ENCODE measurements at regions not wholly inside any gene's neighbourhood (a gene's known extent, or its start where the extent isn't known, plus 50 kb on each side); places are given as distances from the start of the nearest gene placed in this dataset.

DNA sequence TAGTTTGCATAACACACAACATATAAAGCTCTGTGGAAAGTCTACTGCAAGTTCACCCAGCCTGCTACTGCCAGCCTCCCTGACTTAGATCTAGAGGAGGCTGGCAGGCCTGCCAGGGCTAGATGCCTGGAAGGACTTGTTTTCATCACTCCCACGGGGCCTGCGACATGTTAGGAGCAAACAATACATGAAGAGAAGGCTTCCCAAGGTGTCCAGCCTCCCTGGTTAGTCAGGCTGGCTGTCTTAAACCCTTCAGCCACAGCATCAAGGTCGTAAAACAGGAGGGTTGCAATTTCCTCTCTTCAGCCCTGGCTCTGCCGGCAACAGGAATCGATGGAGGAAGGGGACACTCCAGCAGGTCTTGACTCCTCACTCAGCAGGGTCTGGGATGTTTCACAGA lies 104.5 kb downstream of the NGF start:
- Histone ChIP-seq H3K36me3 (replicated peaks; ENCODE audit: insufficient read depth, low read length) (no peaks in the 10 kb centered on the region), H3F3A (ENCODE audit: insufficient read depth, low read length) (no peaks in the 10 kb centered on the region), H3K9ac (ENCODE audit: low read length) (no peak overlapping the region), H3K9me3 (replicated peaks; ENCODE audit: insufficient read depth, low read length) (no peaks in the 10 kb centered on the region), H3K4me3 (ENCODE audit: low read length) (no peak overlapping the region), H3K4me2 (ENCODE audit: low read depth, low read length) (no peak overlapping the region), H3K27ac (ENCODE audit: low read length) (no peak overlapping the region), H3K79me2 (ENCODE audit: low read length) (no peaks in the 10 kb centered on the region), H3K9me2 (replicated peaks; ENCODE audit: insufficient read depth, low read length) (no peaks in the 10 kb centered on the region), H4K20me1 (ENCODE audit: insufficient read depth, low read length) (no peaks in the 10 kb centered on the region), H3K27me3 (replicated peaks; ENCODE audit: insufficient read depth, low read length) (no peaks in the 10 kb centered on the region), H2AFZ (ENCODE audit: low read length) (no peak overlapping the region), H3K4me1 (ENCODE audit: low read length) (no peaks in the 10 kb centered on the region)
- TF ChIP-seq, protein P1, sequence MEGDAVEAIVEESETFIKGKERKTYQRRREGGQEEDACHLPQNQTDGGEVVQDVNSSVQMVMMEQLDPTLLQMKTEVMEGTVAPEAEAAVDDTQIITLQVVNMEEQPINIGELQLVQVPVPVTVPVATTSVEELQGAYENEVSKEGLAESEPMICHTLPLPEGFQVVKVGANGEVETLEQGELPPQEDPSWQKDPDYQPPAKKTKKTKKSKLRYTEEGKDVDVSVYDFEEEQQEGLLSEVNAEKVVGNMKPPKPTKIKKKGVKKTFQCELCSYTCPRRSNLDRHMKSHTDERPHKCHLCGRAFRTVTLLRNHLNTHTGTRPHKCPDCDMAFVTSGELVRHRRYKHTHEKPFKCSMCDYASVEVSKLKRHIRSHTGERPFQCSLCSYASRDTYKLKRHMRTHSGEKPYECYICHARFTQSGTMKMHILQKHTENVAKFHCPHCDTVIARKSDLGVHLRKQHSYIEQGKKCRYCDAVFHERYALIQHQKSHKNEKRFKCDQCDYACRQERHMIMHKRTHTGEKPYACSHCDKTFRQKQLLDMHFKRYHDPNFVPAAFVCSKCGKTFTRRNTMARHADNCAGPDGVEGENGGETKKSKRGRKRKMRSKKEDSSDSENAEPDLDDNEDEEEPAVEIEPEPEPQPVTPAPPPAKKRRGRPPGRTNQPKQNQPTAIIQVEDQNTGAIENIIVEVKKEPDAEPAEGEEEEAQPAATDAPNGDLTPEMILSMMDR (IDR thresholded peaks at IDR 0.05; ENCODE audit: low read length): no peak
- TF ChIP-seq EZH2 (optimal IDR thresholded peaks at IDR 0.05; ENCODE audit: low read depth, low read length) (no peak), EZH2phosphoT487 (IDR thresholded peaks at IDR 0.05; ENCODE audit: low read length) (no peak)
- no peak for DNase-seq

DNA sequence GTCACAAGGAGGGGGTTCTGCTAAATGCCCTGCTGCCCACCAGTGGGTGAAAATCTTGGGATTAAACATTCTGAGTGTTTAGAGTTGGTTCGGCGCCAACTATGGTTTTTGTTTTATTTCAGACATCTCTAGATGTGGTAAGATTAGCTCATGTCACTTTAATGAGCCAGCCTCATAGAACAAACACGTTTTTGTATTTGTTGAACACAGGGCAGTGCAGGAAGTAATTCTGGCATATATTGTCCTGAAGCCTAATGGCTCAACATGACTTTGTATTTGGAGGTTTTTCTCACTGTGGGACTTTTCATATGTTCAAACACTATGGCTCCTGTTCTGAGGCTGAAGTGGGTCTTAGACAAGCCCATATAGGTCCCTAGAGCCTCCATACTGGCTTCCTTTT lies 107.8 kb downstream of the NGF start:
- no peak overlapping the region for H2AFZ ChIP-seq (ENCODE audit: low read length)
- H3F3A ChIP-seq (ENCODE audit: insufficient read depth, low read length): no peaks in the 10 kb centered on the region
- no peaks in the 10 kb centered on the region for H3K9me3 ChIP-seq (replicated peaks; ENCODE audit: insufficient read depth, low read length)
- H3K4me3 ChIP-seq (ENCODE audit: low read length): no peak overlapping the region
- H3K27me3 ChIP-seq (replicated peaks; ENCODE audit: insufficient read depth, low read length): no peaks in the 10 kb centered on the region
- DNase-seq: no peak
- no peaks in the 10 kb centered on the region for H3K79me2 ChIP-seq (ENCODE audit: low read length)
- TF ChIP-seq EZH2 (optimal IDR thresholded peaks at IDR 0.05; ENCODE audit: low read depth, low read length) (no peak), EZH2phosphoT487 (IDR thresholded peaks at IDR 0.05; ENCODE audit: low read length) (no peak)
- TF ChIP-seq, protein P1 (IDR thresholded peaks at IDR 0.05; ENCODE audit: low read length): no peak
- no peak overlapping the region for H3K4me2 ChIP-seq (ENCODE audit: low read depth, low read length)
- H3K9me2 ChIP-seq (replicated peaks; ENCODE audit: insufficient read depth, low read length): no peaks in the 10 kb centered on the region
- no peak overlapping the region for H3K9ac ChIP-seq (ENCODE audit: low read length)
- no peaks in the 10 kb centered on the region for H3K4me1 ChIP-seq (ENCODE audit: low read length)
- no peaks in the 10 kb centered on the region for H3K36me3 ChIP-seq (replicated peaks; ENCODE audit: insufficient read depth, low read length)
- no peak overlapping the region for H3K27ac ChIP-seq (ENCODE audit: low read length)
- no peaks in the 10 kb centered on the region for H4K20me1 ChIP-seq (ENCODE audit: insufficient read depth, low read length)

- Histone ChIP-seq H3K4me2 (ENCODE audit: low read depth, low read length) (no peak overlapping the region), H4K20me1 (ENCODE audit: insufficient read depth, low read length) (no peaks in the 10 kb centered on the region), H3K79me2 (ENCODE audit: low read length) (no peaks in the 10 kb centered on the region), H3K9ac (ENCODE audit: low read length) (no peak overlapping the region), H3K4me3 (ENCODE audit: low read length) (no peak overlapping the region), H2AFZ (ENCODE audit: low read length) (no peak overlapping the region), H3K4me1 (ENCODE audit: low read length) (no peaks in the 10 kb centered on the region), H3K9me3 (replicated peaks; ENCODE audit: insufficient read depth, low read length) (no peaks in the 10 kb centered on the region), H3F3A (ENCODE audit: insufficient read depth, low read length) (no peaks in the 10 kb centered on the region), H3K9me2 (replicated peaks; ENCODE audit: insufficient read depth, low read length) (no peaks in the 10 kb centered on the region), H3K27me3 (replicated peaks; ENCODE audit: insufficient read depth, low read length) (no peaks in the 10 kb centered on the region), H3K36me3 (replicated peaks; ENCODE audit: insufficient read depth, low read length) (no peaks in the 10 kb centered on the region), H3K27ac (ENCODE audit: low read length) (no peak overlapping the region)
- TF ChIP-seq EZH2 (optimal IDR thresholded peaks at IDR 0.05; ENCODE audit: low read depth, low read length): no peak
- TF ChIP-seq, protein P1 (IDR thresholded peaks at IDR 0.05; ENCODE audit: low read length): no peak
- TF ChIP-seq EZH2phosphoT487 (IDR thresholded peaks at IDR 0.05; ENCODE audit: low read length): no peak
- no peak for DNase-seq
These were observed 109.0 kb downstream of the NGF start for GRCh38 chr1:115229016-115229415.

All from MM.1S (cell line).